ENCODE measurements at regions not wholly inside any gene's neighbourhood (a gene's known extent, or its start where the extent isn't known, plus 50 kb on each side); places are given as distances from the start of the nearest gene placed in this dataset.
"Not testable (repeated sequence)": the region's sequence is repeated elsewhere in the genome, so short reads cannot be mapped to it uniquely, and the experiment has no call there.

DNA sequence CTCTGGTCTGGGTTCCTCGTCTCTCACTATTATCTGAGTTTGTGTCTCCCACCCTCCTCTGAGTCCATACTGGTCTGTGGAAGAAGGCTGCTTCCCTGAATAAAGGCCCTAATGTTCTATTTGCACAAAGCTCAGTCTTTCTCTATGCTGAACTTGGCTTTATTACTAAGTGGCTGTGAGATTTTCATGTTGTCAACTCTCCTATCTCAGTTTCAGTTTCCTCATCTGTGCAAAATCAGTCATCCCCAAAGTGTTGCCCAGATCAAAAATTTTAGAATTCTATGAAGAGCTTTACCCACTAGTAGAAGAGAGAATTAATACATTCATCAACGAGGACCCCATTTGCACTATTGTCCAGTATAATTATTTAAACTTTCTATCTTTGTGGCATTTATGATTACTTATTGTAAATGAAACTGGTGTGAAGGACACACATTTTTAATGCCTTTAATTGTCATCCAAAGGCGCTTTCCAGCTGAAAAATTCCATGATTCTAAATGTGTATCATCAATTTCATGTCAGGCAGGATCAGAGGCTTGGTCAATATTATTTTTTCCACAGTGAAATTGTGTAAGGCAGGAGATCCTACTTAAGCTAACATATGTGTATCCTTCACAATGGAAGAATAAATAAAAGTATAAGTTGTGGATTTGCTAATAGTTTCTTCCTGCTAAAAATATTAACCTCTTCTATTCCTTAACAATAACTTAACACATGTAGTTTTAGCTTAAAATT is 79.1 kb upstream of the EEA1 start:
- Histone ChIP-seq H3K9me3 (ENCODE audit: control insufficient read depth, insufficient read depth, low read depth, low read length) (no peaks in the 10 kb centered on the region), H3K4me1 (ENCODE audit: control insufficient read depth, extremely low read depth, insufficient read depth, low read length) (no peaks in the 10 kb centered on the region), H3K4me2 (ENCODE audit: extremely low read depth, insufficient read depth, low read length) (no peak overlapping the region), H4K20me1 (ENCODE audit: control insufficient read depth, extremely low read depth, insufficient read depth, low read length) (no peaks in the 10 kb centered on the region), H3K79me2 (ENCODE audit: control insufficient read depth, insufficient read depth, low read length) (no peaks in the 10 kb centered on the region), H3K36me3 (ENCODE audit: control insufficient read depth, insufficient read depth, low read length) (no peaks in the 10 kb centered on the region), H2AFZ (ENCODE audit: low read length) (no peak overlapping the region), H3K27me3 (ENCODE audit: control insufficient read depth, insufficient read depth, low read length) (no peaks in the 10 kb centered on the region), H3K4me3 (replicated peaks in 1 of 4; ENCODE audit: control extremely low read depth in 1 of 4, insufficient read depth in 1 of 4, low read depth in 3 of 4, low read length in 4 of 4) (no peak overlapping the region), H3K9ac (ENCODE audit: insufficient read depth, low read length) (no peak overlapping the region), H3K27ac (ENCODE audit: insufficient read depth, low read length) (no peak overlapping the region)
- no peak for DNase-seq (ENCODE audit: low read depth in 2 of 2)
- no peak for TF ChIP-seq EZH2 (IDR thresholded peaks at IDR 0.05; ENCODE audit: low read length, missing control alignments)
- TF ChIP-seq, protein P1, sequence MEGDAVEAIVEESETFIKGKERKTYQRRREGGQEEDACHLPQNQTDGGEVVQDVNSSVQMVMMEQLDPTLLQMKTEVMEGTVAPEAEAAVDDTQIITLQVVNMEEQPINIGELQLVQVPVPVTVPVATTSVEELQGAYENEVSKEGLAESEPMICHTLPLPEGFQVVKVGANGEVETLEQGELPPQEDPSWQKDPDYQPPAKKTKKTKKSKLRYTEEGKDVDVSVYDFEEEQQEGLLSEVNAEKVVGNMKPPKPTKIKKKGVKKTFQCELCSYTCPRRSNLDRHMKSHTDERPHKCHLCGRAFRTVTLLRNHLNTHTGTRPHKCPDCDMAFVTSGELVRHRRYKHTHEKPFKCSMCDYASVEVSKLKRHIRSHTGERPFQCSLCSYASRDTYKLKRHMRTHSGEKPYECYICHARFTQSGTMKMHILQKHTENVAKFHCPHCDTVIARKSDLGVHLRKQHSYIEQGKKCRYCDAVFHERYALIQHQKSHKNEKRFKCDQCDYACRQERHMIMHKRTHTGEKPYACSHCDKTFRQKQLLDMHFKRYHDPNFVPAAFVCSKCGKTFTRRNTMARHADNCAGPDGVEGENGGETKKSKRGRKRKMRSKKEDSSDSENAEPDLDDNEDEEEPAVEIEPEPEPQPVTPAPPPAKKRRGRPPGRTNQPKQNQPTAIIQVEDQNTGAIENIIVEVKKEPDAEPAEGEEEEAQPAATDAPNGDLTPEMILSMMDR (conservative IDR thresholded peaks at IDR 0.05 in 1 of 2, IDR thresholded peaks at IDR 0.05 in 1 of 2; ENCODE audit: low read depth in 1 of 2, low read length in 2 of 2) = no peak

DNA sequence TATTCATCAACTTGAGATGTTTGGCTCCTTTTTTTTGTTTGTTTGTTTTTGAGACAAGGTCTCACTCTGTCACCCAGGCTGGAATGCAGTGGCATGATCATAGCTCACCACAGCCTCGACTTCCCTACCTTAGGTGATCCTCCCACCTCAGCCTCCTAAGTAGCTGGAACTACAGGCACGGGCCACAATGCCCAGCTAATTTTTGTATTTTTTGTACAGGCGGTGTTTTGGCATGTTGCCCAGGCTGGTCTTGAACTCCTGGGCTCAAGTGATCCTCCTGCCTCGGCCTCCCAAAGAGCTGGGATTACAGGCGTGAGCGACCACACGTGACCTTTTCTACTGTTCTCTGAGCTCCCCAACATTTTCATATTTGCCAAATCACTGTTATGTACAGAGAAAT is 79.8 kb upstream of the EEA1 start:
- H3K36me3 ChIP-seq (ENCODE audit: control insufficient read depth, insufficient read depth, low read length); H3K27ac ChIP-seq (ENCODE audit: insufficient read depth, low read length); H3K27me3 ChIP-seq (ENCODE audit: control insufficient read depth, insufficient read depth, low read length); H3K9me3 ChIP-seq (ENCODE audit: control insufficient read depth, insufficient read depth, low read depth, low read length); H3K79me2 ChIP-seq (ENCODE audit: control insufficient read depth, insufficient read depth, low read length); H2AFZ ChIP-seq (ENCODE audit: low read length); H3K4me2 ChIP-seq (ENCODE audit: extremely low read depth, insufficient read depth, low read length); H4K20me1 ChIP-seq (ENCODE audit: control insufficient read depth, extremely low read depth, insufficient read depth, low read length); H3K4me1 ChIP-seq (ENCODE audit: control insufficient read depth, extremely low read depth, insufficient read depth, low read length); DNase-seq (ENCODE audit: low read depth in 2 of 2); H3K4me3 ChIP-seq (replicated peaks in 1 of 4; ENCODE audit: control extremely low read depth in 1 of 4, insufficient read depth in 1 of 4, low read depth in 3 of 4, low read length in 4 of 4); H3K9ac ChIP-seq (ENCODE audit: insufficient read depth, low read length): not testable (repeated sequence)

DNA sequence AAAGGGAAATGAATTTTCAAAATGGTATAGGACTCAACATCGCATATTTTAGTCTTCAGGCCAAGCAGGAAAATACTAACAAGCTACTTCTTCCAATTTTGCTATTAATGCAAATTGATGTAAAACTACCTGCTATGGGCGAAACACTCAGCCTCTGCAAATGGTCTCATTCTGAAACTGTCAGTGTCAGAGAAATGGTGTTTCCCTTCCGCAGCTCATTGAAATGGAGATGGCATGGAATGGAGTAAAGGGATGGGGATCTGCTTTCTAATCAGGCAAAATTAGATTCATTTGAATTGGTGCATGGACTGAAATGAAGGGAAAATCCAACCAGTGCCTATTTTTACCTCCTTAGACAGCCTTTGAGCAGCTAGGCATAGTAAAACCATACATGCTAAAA is 80.4 kb upstream of the EEA1 start:
- no peak overlapping the region for H3K9ac ChIP-seq (ENCODE audit: insufficient read depth, low read length)
- H2AFZ ChIP-seq (ENCODE audit: low read length) = no peak overlapping the region
- no peak overlapping the region for H3K4me3 ChIP-seq (replicated peaks in 1 of 4; ENCODE audit: control extremely low read depth in 1 of 4, insufficient read depth in 1 of 4, low read depth in 3 of 4, low read length in 4 of 4)
- no peaks in the 10 kb centered on the region for H3K36me3 ChIP-seq (ENCODE audit: control insufficient read depth, insufficient read depth, low read length)
- no peak for TF ChIP-seq EZH2 (IDR thresholded peaks at IDR 0.05; ENCODE audit: low read length, missing control alignments)
- TF ChIP-seq, protein P1 (conservative IDR thresholded peaks at IDR 0.05 in 1 of 2, IDR thresholded peaks at IDR 0.05 in 1 of 2; ENCODE audit: low read depth in 1 of 2, low read length in 2 of 2) = no peak
- H3K27me3 ChIP-seq (ENCODE audit: control insufficient read depth, insufficient read depth, low read length) = no peaks in the 10 kb centered on the region
- DNase-seq (ENCODE audit: low read depth in 2 of 2) = no peak
- H3K9me3 ChIP-seq (ENCODE audit: control insufficient read depth, insufficient read depth, low read depth, low read length) = no peaks in the 10 kb centered on the region
- no peaks in the 10 kb centered on the region for H4K20me1 ChIP-seq (ENCODE audit: control insufficient read depth, extremely low read depth, insufficient read depth, low read length)
- no peaks in the 10 kb centered on the region for H3K79me2 ChIP-seq (ENCODE audit: control insufficient read depth, insufficient read depth, low read length)
- H3K4me1 ChIP-seq (ENCODE audit: control insufficient read depth, extremely low read depth, insufficient read depth, low read length) = no peaks in the 10 kb centered on the region
- H3K4me2 ChIP-seq (ENCODE audit: extremely low read depth, insufficient read depth, low read length) = no peak overlapping the region
- no peak overlapping the region for H3K27ac ChIP-seq (ENCODE audit: insufficient read depth, low read length)
